ENCODE measurements at regions not wholly inside any gene's neighbourhood (a gene's known extent, or its start where the extent isn't known, plus 50 kb on each side); places are given as distances from the start of the nearest gene placed in this dataset.

- Mint-ChIP-seq H3K4me1 (ENCODE audit: low read depth) (no peaks in the 10 kb centered on the region), H3K36me3 (ENCODE audit: low read depth) (no peaks in the 10 kb centered on the region), H3K9me3 (peaks cover 21% of the 10 kb centered on the region), H3K4me3 (no peak overlapping the region), H3K27ac (no peak overlapping the region), H3K27me3 (no peaks in the 10 kb centered on the region)
- no peak for DNase-seq
Measured at GRCh38 chr4:59608466-59608865, 1591.7 kb upstream of the ADGRL3 start.

GRCh38 chr4:59612235-59612634 is 1587.9 kb upstream of the ADGRL3 start:
- Mint-ChIP-seq H3K27ac (no peak overlapping the region), H3K36me3 (ENCODE audit: low read depth) (no peaks in the 10 kb centered on the region), H3K9me3 (peaks cover 14% of the 10 kb centered on the region), H3K27me3 (no peaks in the 10 kb centered on the region), H3K4me1 (ENCODE audit: low read depth) (no peaks in the 10 kb centered on the region), H3K4me3 (no peak overlapping the region)
- no peak for DNase-seq

- Mint-ChIP-seq H3K27ac (no peak overlapping the region), H3K27me3 (no peaks in the 10 kb centered on the region), H3K4me3 (no peak overlapping the region), H3K9me3 (peaks cover 11% of the 10 kb centered on the region), H3K36me3 (ENCODE audit: low read depth) (no peaks in the 10 kb centered on the region), H3K4me1 (ENCODE audit: low read depth) (no peaks in the 10 kb centered on the region)
- no peak for DNase-seq
Measured at GRCh38 chr4:59615316-59615715, 1584.8 kb upstream of the ADGRL3 start.

- no peak for DNase-seq
- H3K27ac Mint-ChIP-seq: no peak overlapping the region
- peaks cover 24% of the 10 kb centered on the region for H3K9me3 Mint-ChIP-seq
- no peak overlapping the region for H3K4me3 Mint-ChIP-seq
- no peaks in the 10 kb centered on the region for H3K36me3 Mint-ChIP-seq (ENCODE audit: low read depth)
- H3K4me1 Mint-ChIP-seq (ENCODE audit: low read depth): no peaks in the 10 kb centered on the region
- H3K27me3 Mint-ChIP-seq: no peaks in the 10 kb centered on the region
Measured at GRCh38 chr4:59629348-59629747, 1570.8 kb upstream of the ADGRL3 start.

- Mint-ChIP-seq H3K4me3 (no peak overlapping the region), H3K9me3 (peaks cover 28% of the 10 kb centered on the region), H3K27ac (no peak overlapping the region), H3K36me3 (ENCODE audit: low read depth) (no peaks in the 10 kb centered on the region), H3K27me3 (no peaks in the 10 kb centered on the region), H3K4me1 (ENCODE audit: low read depth) (no peaks in the 10 kb centered on the region)
- no peak for DNase-seq
Measured at GRCh38 chr4:59630235-59630634, 1569.9 kb upstream of the ADGRL3 start.

GRCh38 chr4:59630922-59631321 is 1569.2 kb upstream of the ADGRL3 start:
- Mint-ChIP-seq H3K4me3 (no peak overlapping the region), H3K27ac (no peak overlapping the region), H3K9me3 (peaks cover 32% of the 10 kb centered on the region), H3K4me1 (ENCODE audit: low read depth) (no peaks in the 10 kb centered on the region), H3K36me3 (ENCODE audit: low read depth) (no peaks in the 10 kb centered on the region), H3K27me3 (no peaks in the 10 kb centered on the region)
- DNase-seq: no peak

GRCh38 chr4:59637596-59637995 is 1562.5 kb upstream of the ADGRL3 start:
- H3K36me3 Mint-ChIP-seq (ENCODE audit: low read depth): no peaks in the 10 kb centered on the region
- H3K27ac Mint-ChIP-seq: no peak overlapping the region
- no peak overlapping the region for H3K4me3 Mint-ChIP-seq
- H3K9me3 Mint-ChIP-seq: peaks cover 51% of the 10 kb centered on the region
- no peaks in the 10 kb centered on the region for H3K4me1 Mint-ChIP-seq (ENCODE audit: low read depth)
- no peaks in the 10 kb centered on the region for H3K27me3 Mint-ChIP-seq
- no peak for DNase-seq

GRCh38 chr4:59643682-59644081 is 1556.4 kb upstream of the ADGRL3 start:
- no peaks in the 10 kb centered on the region for H3K27me3 Mint-ChIP-seq
- DNase-seq: no peak
- H3K4me1 Mint-ChIP-seq (ENCODE audit: low read depth): no peaks in the 10 kb centered on the region
- H3K36me3 Mint-ChIP-seq (ENCODE audit: low read depth): no peaks in the 10 kb centered on the region
- H3K27ac Mint-ChIP-seq: no peak overlapping the region
- no peak overlapping the region for H3K4me3 Mint-ChIP-seq
- peaks cover 26% of the 10 kb centered on the region for H3K9me3 Mint-ChIP-seq

- no peaks in the 10 kb centered on the region for H3K27me3 Mint-ChIP-seq
- H3K9me3 Mint-ChIP-seq: peaks cover 19% of the 10 kb centered on the region
- H3K4me1 Mint-ChIP-seq (ENCODE audit: low read depth): no peaks in the 10 kb centered on the region
- no peaks in the 10 kb centered on the region for H3K36me3 Mint-ChIP-seq (ENCODE audit: low read depth)
- H3K4me3 Mint-ChIP-seq: no peak overlapping the region
- no peak overlapping the region for H3K27ac Mint-ChIP-seq
- no peak for DNase-seq
Measured at GRCh38 chr4:59644765-59645164, 1555.4 kb upstream of the ADGRL3 start.

- Mint-ChIP-seq H3K27me3 (no peaks in the 10 kb centered on the region), H3K4me3 (no peak overlapping the region), H3K4me1 (ENCODE audit: low read depth) (no peaks in the 10 kb centered on the region), H3K9me3 (peaks cover 21% of the 10 kb centered on the region), H3K36me3 (ENCODE audit: low read depth) (no peaks in the 10 kb centered on the region), H3K27ac (no peak overlapping the region)
- DNase-seq: no peak
Measured at GRCh38 chr4:59646082-59646481, 1554.0 kb upstream of the ADGRL3 start.

GRCh38 chr4:59647011-59647410 is 1553.1 kb upstream of the ADGRL3 start:
- H3K36me3 Mint-ChIP-seq (ENCODE audit: low read depth): no peaks in the 10 kb centered on the region
- no peaks in the 10 kb centered on the region for H3K4me1 Mint-ChIP-seq (ENCODE audit: low read depth)
- H3K27me3 Mint-ChIP-seq: no peaks in the 10 kb centered on the region
- no peak for DNase-seq
- H3K4me3 Mint-ChIP-seq: no peak overlapping the region
- H3K27ac Mint-ChIP-seq: no peak overlapping the region
- peaks cover 15% of the 10 kb centered on the region for H3K9me3 Mint-ChIP-seq

- Mint-ChIP-seq H3K9me3 (peaks cover 11% of the 10 kb centered on the region), H3K4me1 (ENCODE audit: low read depth) (no peaks in the 10 kb centered on the region), H3K4me3 (no peak overlapping the region)
Measured at GRCh38 chr4:59647500-59647899, 1552.6 kb upstream of the ADGRL3 start.

GRCh38 chr4:59650861-59651260 is 1549.3 kb upstream of the ADGRL3 start:
- DNase-seq: no peak
- Mint-ChIP-seq H3K27ac (no peak overlapping the region), H3K4me3 (no peak overlapping the region), H3K4me1 (ENCODE audit: low read depth) (no peaks in the 10 kb centered on the region), H3K36me3 (ENCODE audit: low read depth) (no peaks in the 10 kb centered on the region), H3K27me3 (no peaks in the 10 kb centered on the region), H3K9me3 (peaks cover 10% of the 10 kb centered on the region)

More at GRCh38 chr4:59647500-59647899, 1552.6 kb upstream of the ADGRL3 start:
- H3K27me3 Mint-ChIP-seq: no peaks in the 10 kb centered on the region
- no peak overlapping the region for H3K27ac Mint-ChIP-seq
- H3K36me3 Mint-ChIP-seq (ENCODE audit: low read depth): no peaks in the 10 kb centered on the region
- DNase-seq: no peak

- Mint-ChIP-seq H3K4me3 (no peak overlapping the region), H3K36me3 (ENCODE audit: low read depth) (no peaks in the 10 kb centered on the region), H3K4me1 (ENCODE audit: low read depth) (no peaks in the 10 kb centered on the region), H3K27me3 (no peaks in the 10 kb centered on the region), H3K9me3 (peaks cover 25% of the 10 kb centered on the region), H3K27ac (no peak overlapping the region)
- DNase-seq: no peak
Measured at GRCh38 chr4:59655996-59656395, 1544.1 kb upstream of the ADGRL3 start.

- Mint-ChIP-seq H3K36me3 (ENCODE audit: low read depth) (no peaks in the 10 kb centered on the region), H3K4me1 (ENCODE audit: low read depth) (no peaks in the 10 kb centered on the region), H3K27ac (no peak overlapping the region), H3K4me3 (no peak overlapping the region), H3K9me3 (peaks cover 12% of the 10 kb centered on the region), H3K27me3 (no peaks in the 10 kb centered on the region)
- DNase-seq: no peak
Measured at GRCh38 chr4:59664771-59665170, 1535.4 kb upstream of the ADGRL3 start.

- H3K4me3 Mint-ChIP-seq: no peak overlapping the region
- no peak for DNase-seq
- peaks cover 12% of the 10 kb centered on the region for H3K9me3 Mint-ChIP-seq
- no peaks in the 10 kb centered on the region for H3K27me3 Mint-ChIP-seq
- H3K36me3 Mint-ChIP-seq (ENCODE audit: low read depth): no peaks in the 10 kb centered on the region
- H3K27ac Mint-ChIP-seq: no peak overlapping the region
- no peaks in the 10 kb centered on the region for H3K4me1 Mint-ChIP-seq (ENCODE audit: low read depth)
Measured at GRCh38 chr4:59666645-59667044, 1533.5 kb upstream of the ADGRL3 start.
